HCT116 (cell line): ENCODE measurements at regions not wholly inside any gene's neighbourhood (a gene's known extent, or its start where the extent isn't known, plus 50 kb on each side); places are given as distances from the start of the nearest gene placed in this dataset.

Experiments used
- EZH2 ChIP-seq: fragments of 200-600 bp; sonication (generic); IDR thresholded peaks from 2 replicates; pipeline ENCODE4 v1.6.1; 2017; ENCODE audit warnings: antibody characterized with exemption, mixed run types
- POLR2AphosphoS5 ChIP-seq: IDR thresholded peaks from 2 replicates; pipeline ENCODE4 v1.6.1; 2011; ENCODE audit warnings: mild to moderate bottlenecking, low read depth, low read length, moderate library complexity
- SIN3A ChIP-seq: IDR thresholded peaks from 2 replicates; pipeline ENCODE4 v1.6.1; 2012; ENCODE audit warnings: low read depth
- SRF ChIP-seq: IDR thresholded peaks from 2 replicates; pipeline ENCODE4 v1.6.1; 2012; ENCODE audit warnings: low read depth
- TF ChIP-seq, protein P1 (sequence below): IDR thresholded peaks from 2 replicates; pipeline ENCODE4 v1.6.1; 2012; ENCODE audit warnings: low read depth
- TF ChIP-seq, protein P2 (sequence below): IDR thresholded peaks from 2 replicates; pipeline ENCODE4 v1.6.1; 2012

DNA sequence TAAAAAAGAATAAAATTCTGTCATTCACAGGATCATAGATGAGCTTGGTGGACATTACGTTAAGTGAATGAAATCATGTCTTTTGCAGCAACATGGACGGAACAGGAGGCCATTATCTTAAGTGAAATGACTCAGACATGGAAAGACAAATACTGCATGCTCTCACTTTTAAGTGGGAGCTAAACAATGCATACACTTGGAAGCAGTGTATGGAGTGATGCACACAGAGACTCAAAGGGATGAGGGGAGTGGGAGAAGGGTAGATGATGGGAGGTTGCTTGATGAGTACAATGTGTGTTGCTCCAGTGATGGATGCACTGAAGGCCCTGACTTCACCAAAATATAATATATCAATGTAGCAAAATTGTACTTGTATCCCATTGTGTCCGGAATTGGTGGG, 293.4 kb downstream of the CD109 start:
- TF ChIP-seq EZH2 (no peak), SRF (no peak), POLR2AphosphoS5 (no peak), SIN3A (no peak)
- TF ChIP-seq, protein P1, sequence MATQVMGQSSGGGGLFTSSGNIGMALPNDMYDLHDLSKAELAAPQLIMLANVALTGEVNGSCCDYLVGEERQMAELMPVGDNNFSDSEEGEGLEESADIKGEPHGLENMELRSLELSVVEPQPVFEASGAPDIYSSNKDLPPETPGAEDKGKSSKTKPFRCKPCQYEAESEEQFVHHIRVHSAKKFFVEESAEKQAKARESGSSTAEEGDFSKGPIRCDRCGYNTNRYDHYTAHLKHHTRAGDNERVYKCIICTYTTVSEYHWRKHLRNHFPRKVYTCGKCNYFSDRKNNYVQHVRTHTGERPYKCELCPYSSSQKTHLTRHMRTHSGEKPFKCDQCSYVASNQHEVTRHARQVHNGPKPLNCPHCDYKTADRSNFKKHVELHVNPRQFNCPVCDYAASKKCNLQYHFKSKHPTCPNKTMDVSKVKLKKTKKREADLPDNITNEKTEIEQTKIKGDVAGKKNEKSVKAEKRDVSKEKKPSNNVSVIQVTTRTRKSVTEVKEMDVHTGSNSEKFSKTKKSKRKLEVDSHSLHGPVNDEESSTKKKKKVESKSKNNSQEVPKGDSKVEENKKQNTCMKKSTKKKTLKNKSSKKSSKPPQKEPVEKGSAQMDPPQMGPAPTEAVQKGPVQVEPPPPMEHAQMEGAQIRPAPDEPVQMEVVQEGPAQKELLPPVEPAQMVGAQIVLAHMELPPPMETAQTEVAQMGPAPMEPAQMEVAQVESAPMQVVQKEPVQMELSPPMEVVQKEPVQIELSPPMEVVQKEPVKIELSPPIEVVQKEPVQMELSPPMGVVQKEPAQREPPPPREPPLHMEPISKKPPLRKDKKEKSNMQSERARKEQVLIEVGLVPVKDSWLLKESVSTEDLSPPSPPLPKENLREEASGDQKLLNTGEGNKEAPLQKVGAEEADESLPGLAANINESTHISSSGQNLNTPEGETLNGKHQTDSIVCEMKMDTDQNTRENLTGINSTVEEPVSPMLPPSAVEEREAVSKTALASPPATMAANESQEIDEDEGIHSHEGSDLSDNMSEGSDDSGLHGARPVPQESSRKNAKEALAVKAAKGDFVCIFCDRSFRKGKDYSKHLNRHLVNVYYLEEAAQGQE: no peak
- TF ChIP-seq, protein P2, sequence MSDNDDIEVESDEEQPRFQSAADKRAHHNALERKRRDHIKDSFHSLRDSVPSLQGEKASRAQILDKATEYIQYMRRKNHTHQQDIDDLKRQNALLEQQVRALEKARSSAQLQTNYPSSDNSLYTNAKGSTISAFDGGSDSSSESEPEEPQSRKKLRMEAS: no peak
